ENCODE measurements at regions not wholly inside any gene's neighbourhood (a gene's known extent, or its start where the extent isn't known, plus 50 kb on each side); places are given as distances from the start of the nearest gene placed in this dataset.

- DNase-seq (ENCODE audit: low read depth in 2 of 2) = no peak
Measured at GRCh38 chr3:99212969-99213368, 311.5 kb upstream of the DCBLD2 start.

DNA sequence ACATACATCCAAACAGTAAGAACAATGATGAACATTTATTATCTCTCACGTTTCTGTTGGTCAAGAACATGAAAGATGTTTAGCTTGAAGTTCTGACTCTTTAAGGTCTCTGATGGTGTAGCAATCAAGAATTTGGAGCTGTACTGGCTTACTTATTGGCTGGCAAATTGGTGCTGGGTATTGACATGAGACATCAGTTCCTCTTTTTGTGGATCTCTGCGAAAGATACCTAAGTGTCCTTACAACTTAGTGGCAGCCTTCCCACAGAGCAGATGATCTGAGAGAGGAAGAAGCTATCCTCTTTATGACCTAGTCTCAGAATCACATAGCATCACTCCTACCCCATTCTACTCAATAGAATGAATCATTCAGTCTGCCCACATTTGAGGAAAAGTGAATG is 309.8 kb upstream of the DCBLD2 start:
- no peak for DNase-seq (ENCODE audit: low read depth in 2 of 2)

DNA sequence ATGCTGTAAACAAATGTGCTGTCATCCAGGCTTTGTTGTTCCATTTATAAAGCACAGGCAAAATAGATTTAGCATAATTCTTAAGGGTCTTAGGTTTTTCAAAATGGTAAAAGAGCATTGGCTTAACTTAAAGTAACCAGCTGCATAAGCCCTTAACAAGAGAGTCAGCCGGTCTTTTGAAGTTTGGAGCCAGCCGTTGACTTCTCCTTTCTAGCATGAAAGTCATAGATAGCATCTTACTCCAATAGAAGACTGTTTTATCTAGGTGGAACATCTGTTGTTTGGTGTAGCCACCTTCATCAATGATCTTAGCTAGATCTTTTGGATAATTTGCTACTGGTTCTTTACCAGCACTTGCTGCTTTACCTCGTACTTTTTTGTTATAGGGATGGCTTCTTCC is 297.5 kb upstream of the DCBLD2 start:
- DNase-seq (ENCODE audit: low read depth in 2 of 2) = no peak

DNA sequence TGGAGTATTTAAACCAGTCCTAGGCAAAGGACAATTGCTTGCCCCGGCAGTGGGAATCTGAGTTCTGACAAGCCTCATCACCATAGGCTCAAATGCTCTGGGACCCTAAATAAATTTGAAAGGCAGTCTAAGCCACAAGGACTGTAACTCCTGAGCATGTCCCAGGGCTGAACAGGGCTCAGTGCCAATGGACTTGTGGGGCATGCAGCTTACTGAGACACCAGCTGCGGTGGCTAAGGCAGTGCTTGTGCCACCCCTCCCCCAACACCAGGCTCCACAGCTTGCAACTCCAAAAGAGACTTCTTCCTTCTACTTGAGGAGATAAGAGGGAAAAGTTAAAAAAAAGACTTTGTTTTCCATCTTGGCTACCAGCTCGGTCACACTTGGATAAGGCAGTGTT is 289.7 kb upstream of the DCBLD2 start:
- DNase-seq (ENCODE audit: low read depth in 2 of 2) = no peak

GRCh38 chr3:99188936-99189335 is 287.4 kb upstream of the DCBLD2 start:
- no peak for DNase-seq (ENCODE audit: low read depth in 2 of 2)

- no peak for DNase-seq (ENCODE audit: low read depth in 2 of 2)
Measured at GRCh38 chr3:99186016-99186415, 284.5 kb upstream of the DCBLD2 start.

DNA sequence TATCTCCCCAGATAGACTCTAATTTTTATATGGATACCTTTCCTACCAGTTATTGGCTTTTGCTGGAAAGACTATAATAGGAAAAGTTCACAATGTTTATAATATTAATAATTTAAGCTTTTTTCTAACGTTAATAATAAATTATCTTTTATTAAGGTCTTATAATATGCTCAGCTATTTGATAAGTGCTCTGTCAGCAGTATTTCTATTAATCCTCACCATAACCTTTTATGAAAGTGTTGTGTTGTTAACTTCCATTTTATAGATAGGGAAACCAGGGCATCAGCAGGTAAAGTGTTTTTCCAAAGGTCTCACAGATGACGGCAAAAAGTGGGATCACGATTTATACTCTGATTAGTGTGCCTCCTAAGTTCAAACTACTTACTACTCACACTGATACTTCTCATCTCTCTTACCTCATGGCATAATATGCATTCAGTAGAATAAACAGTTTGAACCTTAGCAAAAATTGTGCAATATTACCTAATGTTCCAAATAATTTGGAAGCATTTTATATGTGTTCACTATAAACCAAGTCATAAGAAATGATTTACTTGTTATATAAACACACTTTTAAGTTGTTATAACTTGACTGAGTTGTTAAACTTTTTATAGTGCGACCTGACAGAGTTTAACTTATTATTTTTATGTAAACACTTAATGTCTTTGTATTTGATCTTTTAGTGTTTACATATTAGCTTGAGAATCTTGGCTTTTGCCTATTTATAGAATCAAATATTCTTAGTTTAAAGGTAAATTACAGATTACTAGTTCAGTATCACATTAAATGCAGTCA is 274.9 kb upstream of the DCBLD2 start:
- no peak for DNase-seq (ENCODE audit: low read depth in 2 of 2)

- no peak for DNase-seq (ENCODE audit: low read depth in 2 of 2)
Measured at GRCh38 chr3:99175276-99175812, 273.8 kb upstream of the DCBLD2 start.

GRCh38 chr3:99172736-99173657 is 271.5 kb upstream of the DCBLD2 start:
- DNase-seq (ENCODE audit: low read depth in 2 of 2) = peak; percentile 10 to 14

DNA sequence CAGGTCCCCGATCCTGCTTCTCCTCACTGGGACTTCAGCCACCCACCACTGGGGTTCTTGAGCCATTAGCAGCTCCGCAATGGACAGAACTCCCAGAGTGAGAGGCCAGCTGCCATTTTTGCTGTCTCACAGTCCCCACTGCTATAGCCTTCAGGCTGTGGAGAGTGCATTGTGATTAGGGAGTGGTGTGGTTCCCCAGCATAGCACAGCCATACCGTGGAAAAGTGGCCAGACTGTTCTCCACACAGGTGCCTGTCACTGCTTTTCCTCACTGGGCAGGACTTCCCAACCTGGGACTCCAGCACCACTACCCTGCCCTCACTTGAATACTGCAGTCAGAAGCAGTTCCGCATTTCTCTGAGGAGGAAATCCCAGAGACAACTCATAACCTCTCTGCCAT is 270.3 kb upstream of the DCBLD2 start:
- DNase-seq (ENCODE audit: low read depth in 2 of 2) = no peak

DNA sequence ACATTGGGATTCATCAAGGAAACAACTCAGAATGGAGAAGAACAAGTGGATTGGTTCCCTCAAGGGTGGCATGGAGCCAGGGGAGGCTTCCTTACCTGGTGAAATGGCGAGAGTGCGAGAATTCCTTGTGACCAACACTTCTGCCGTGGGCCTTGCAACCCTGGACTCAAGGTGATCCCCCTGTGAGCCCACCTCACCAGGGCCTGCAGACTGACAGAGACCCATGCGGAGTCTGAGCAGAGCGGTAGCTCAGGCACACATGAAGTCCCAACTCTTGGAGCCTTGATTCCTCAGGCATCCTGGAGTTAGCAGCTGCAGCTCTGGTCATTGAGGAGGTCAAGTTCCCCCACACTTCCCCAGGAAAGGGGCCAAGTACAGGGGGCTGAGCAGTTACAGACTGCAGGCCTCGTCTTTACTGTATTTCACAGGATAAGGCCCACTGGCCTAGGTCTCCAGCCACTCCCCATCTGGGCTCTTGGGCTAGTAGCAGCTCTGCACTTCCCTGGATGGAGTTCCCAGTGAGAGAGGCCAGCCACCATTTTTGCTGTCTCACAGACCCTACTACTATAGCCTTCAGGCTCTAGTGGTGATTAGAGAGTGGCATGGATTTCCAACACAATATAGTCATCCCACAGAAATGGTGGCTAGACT is 269.5 kb upstream of the DCBLD2 start:
- no peak for DNase-seq (ENCODE audit: low read depth in 2 of 2)

DNA sequence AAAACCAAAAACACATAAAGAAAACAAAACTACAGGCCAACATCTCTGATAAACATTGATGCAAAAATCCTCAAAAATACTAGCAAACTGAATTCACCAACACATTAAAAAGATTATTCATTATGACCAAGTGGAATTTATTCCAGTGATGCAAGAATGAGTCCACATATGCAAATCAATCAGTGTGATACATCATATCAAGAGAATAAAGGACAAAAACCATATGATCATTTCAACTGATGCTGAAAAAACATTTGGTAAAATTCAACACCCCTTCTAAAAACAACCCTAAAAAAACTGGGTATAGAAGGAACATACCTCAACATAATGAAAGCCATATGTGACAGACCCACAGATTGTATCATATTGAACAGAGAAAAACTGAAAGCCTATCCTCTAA is 265.6 kb upstream of the DCBLD2 start:
- DNase-seq (ENCODE audit: low read depth in 2 of 2) = no peak

- DNase-seq (ENCODE audit: low read depth in 2 of 2) = no peak
Measured at GRCh38 chr3:99163314-99163713, 261.8 kb upstream of the DCBLD2 start.

DNA sequence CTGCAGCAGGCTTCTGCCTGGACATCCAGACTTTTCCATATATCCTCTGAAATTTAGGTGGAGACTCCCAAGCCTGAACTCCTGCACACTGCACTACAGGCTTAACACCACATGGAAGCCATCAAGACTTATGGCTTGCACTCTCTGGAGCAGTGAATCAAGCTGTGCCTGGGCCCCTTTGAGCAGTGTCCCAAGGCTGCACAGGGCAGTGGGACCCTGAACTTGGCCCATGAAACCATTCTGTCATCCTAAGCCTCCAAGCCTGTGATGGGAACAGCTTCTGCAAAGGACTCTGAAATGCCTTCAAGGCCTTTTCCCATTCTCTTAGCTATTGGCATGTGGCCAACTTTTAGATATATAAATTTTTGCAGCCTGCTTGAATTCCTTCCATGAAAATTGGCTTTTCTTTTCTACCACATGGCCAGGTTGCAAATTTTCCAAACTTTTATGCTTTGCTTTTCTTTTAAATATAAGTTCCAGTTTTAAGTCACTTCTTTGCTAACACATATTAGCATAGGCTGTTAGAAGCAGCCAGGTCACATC is 257.8 kb upstream of the DCBLD2 start:
- no peak for DNase-seq (ENCODE audit: low read depth in 2 of 2)

DNA sequence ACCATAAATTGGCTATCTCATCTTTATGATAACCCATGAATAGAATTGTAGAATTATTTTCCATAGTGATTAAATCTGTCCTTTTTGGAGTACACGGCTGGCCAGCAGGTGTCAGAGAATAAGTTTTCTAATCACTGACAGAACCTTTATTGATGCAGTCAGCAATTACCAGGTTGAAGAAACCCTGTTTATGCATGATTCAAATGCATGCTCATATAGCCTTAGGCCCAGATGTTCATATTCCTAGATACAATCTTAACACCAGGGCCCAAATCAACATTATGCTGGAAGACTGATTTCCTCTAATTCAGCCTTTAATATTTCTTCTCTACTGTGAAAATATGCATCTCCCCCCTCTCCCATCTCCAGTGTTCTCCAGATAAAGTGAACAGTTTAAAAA is 243.5 kb upstream of the DCBLD2 start:
- DNase-seq (ENCODE audit: low read depth in 2 of 2) = no peak

- no peak for DNase-seq (ENCODE audit: low read depth in 2 of 2)
Measured at GRCh38 chr3:99143493-99143892, 242.0 kb upstream of the DCBLD2 start.

- DNase-seq (ENCODE audit: low read depth in 2 of 2) = no peak
Measured at GRCh38 chr3:99134986-99135385, 233.5 kb upstream of the DCBLD2 start.

GRCh38 chr3:99131876-99132275 is 230.4 kb upstream of the DCBLD2 start:
- DNase-seq (ENCODE audit: low read depth in 2 of 2) = no peak

DNA sequence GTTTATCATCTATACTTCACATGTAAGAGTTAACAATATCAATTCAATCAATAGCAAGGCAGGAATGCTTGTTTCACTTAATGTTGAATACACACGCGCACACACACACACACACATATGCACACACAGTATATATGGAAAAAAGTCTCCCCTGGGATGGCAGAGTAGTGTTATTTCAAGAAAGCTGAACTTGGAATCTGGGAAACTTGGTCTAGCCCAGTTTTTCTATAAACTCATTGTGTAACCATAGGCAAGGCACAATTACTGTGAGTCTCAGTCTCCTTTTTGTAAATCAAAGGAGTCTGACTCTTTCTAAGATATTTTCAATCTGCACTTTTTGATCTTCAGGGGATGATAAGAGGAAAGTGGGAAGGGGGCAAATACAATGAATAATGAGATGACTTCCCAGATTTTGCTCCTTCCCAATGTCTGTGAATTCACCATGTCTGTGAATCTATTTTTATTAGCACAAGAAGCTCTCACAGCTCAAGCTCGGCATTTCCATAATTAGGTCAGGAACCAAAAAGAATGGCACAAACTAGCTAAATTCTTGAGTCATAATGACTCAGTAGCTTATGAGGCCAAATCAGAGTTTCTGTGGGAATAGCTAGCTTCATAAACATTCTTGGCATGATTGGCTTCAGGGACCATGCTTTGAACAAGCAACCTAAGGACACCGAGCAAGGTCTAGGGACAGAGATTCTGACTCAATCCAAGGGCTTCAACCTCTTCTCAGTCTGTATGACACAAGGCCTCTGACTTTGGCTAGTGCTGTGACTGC is 227.4 kb upstream of the DCBLD2 start:
- no peak for DNase-seq (ENCODE audit: low read depth in 2 of 2)

DNA sequence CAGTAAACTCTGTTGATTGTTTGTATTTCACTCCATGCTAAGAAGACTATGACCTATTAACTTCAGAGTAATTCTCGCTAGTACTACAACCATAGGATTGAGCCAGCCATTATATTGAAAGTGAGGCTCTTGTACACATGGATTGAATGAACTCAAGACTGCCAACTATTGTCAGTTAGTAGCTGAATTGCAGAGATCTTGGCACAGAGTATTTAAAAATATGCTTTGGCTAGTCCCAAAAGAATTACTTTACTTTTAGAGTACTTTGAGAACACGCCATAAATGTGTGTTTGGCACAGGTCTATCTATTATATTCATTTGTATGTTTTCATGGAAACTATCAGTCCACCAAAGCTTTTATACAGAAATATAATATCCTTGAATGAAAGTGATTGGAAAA is 226.7 kb upstream of the DCBLD2 start:
- DNase-seq (ENCODE audit: low read depth in 2 of 2) = no peak

- DNase-seq (ENCODE audit: low read depth in 2 of 2) = no peak
Measured at GRCh38 chr3:99126316-99126715, 224.8 kb upstream of the DCBLD2 start.
